MCF 10A (cell line): ENCODE measurements at regions not wholly inside any gene's neighbourhood (a gene's known extent, or its start where the extent isn't known, plus 50 kb on each side); places are given as distances from the start of the nearest gene placed in this dataset.

Source experiments
- BruUV-seq: library from RNA; stranded (reverse); fragments of 400-500 nt; replicated peaks from 2 replicates; lab custom pipeline; 2021; lab: Mats Ljungman, UMichigan
- CTCF ChIA-PET: fragments of 300-600 bp; sonication (Branson Sonifier 250); formaldehyde crosslinking; extraction: SDS; loops from one replicate; lab custom pipeline; 2021; ENCODE audit warnings: antibody characterized with exemption, inconsistent platforms; lab: Yijun Ruan, JAX
- POLR2A ChIA-PET: fragments of 300-600, 350-650 bp; sonication (Branson Sonifier 250); formaldehyde crosslinking; extraction: SDS; loops from one replicate; lab custom pipeline; 2020; ENCODE audit warnings: antibody characterized with exemption, inconsistent platforms; lab: Yijun Ruan, JAX
- DNase-seq: peaks from one replicate; pipeline ENCODE4 v3.0.0-alpha.2; 2018; ENCODE audit not compliant: unreplicated experiment
- H3K27ac Mint-ChIP-seq: one replicate; pipeline ENCODE4 v1.8.0; 2022; ENCODE audit warnings: mild to moderate bottlenecking, low read depth, mixed read lengths; ENCODE audit not compliant: unreplicated experiment
- H3K27me3 Mint-ChIP-seq: one replicate; pipeline ENCODE4 v1.8.0; 2022; ENCODE audit warnings: mixed read lengths; ENCODE audit not compliant: insufficient read depth, unreplicated experiment
- H3K36me3 Mint-ChIP-seq: one replicate; pipeline ENCODE4 v1.8.0; 2022; ENCODE audit warnings: mild to moderate bottlenecking, moderate library complexity, mixed read lengths; ENCODE audit not compliant: insufficient read depth, unreplicated experiment
- H3K4me1 Mint-ChIP-seq: one replicate; pipeline ENCODE4 v1.8.0; 2022; ENCODE audit warnings: mixed read lengths; ENCODE audit not compliant: insufficient read depth, unreplicated experiment
- H3K4me3 Mint-ChIP-seq: one replicate; pipeline ENCODE4 v1.8.0; 2022; ENCODE audit warnings: mild to moderate bottlenecking, moderate library complexity, mixed read lengths; ENCODE audit not compliant: unreplicated experiment
- H3K9me3 Mint-ChIP-seq: one replicate; pipeline ENCODE4 v1.8.0; 2022; ENCODE audit warnings: mixed read lengths; ENCODE audit not compliant: unreplicated experiment
- CTCF ChIP-seq: fragments of 200-600 bp; IDR thresholded peaks from one replicate; pipeline ENCODE4 v1.8.0; 2022; ENCODE audit warnings: antibody characterized with exemption, mild to moderate bottlenecking; ENCODE audit not compliant: unreplicated experiment
- intact Hi-C: fragments of 100-400 bp; cut with micrococcal nuclease; formaldehyde crosslinking; loops from 2 replicates; pipeline ENCODE4 v1.14.1; 2022

- TF ChIP-seq CTCF: no peak
- no peaks in the 10 kb centered on the region for H3K4me1 Mint-ChIP-seq
- intact Hi-C loops: no loop called here
- no peak overlapping the region for H3K4me3 Mint-ChIP-seq
- H3K27ac Mint-ChIP-seq: no peak overlapping the region
- H3K27me3 Mint-ChIP-seq: peaks cover 58% of the 10 kb centered on the region
- DNase-seq: no peak
- ChIA-PET POLR2A (interaction anchor here (0.7 kb wide), 1 partner anchor 16 kb away, joined by 3 read pairs; no protein-coding TSS in a partner anchor), CTCF (no interaction called here)
- no TSS peak for BruUV-seq
- H3K36me3 Mint-ChIP-seq: no peaks in the 10 kb centered on the region
- H3K9me3 Mint-ChIP-seq: no peaks in the 10 kb centered on the region
These were observed 212.7 kb upstream of the MKI67 start for GRCh38 chr10:128338951-128339350.

- CTCF ChIA-PET: no interaction called here
- BruUV-seq: no TSS peak
- intact Hi-C loops: no loop called here
- Mint-ChIP-seq H3K27ac (no peak overlapping the region), H3K4me3 (no peak overlapping the region), H3K36me3 (no peaks in the 10 kb centered on the region), H3K27me3 (peaks cover 58% of the 10 kb centered on the region), H3K4me1 (no peaks in the 10 kb centered on the region), H3K9me3 (no peaks in the 10 kb centered on the region)
- POLR2A ChIA-PET: interaction anchor here (0.7 kb wide), 1 partner anchor 17 kb away, joined by 3 read pairs; no protein-coding TSS in a partner anchor
- DNase-seq: no peak
- TF ChIP-seq CTCF: no peak
These were observed 213.5 kb upstream of the MKI67 start for GRCh38 chr10:128339753-128340152.

- H3K27me3 Mint-ChIP-seq: peaks cover 55% of the 10 kb centered on the region
- intact Hi-C loops: no loop called here
- H3K36me3 Mint-ChIP-seq: no peaks in the 10 kb centered on the region
- no peaks in the 10 kb centered on the region for H3K4me1 Mint-ChIP-seq
- POLR2A ChIA-PET: no interaction called here
- no TSS peak for BruUV-seq
- peak; percentile 9 for DNase-seq
- TF ChIP-seq CTCF: no peak
- CTCF ChIA-PET: interaction anchor here (0.6 to 1.0 kb wide), 2 partner anchors 132 to 511 kb away, joined by 3 read pairs; no protein-coding TSS in a partner anchor
- H3K4me3 Mint-ChIP-seq: no peak overlapping the region
- no peak overlapping the region for H3K27ac Mint-ChIP-seq
- H3K9me3 Mint-ChIP-seq: no peaks in the 10 kb centered on the region
These were observed 219.1 kb upstream of the MKI67 start for GRCh38 chr10:128345353-128345752.

GRCh38 chr10:128360783-128361182 is 234.6 kb upstream of the MKI67 start:
- no peak for DNase-seq
- H3K4me3 Mint-ChIP-seq: no peak overlapping the region
- BruUV-seq: no TSS peak
- no peaks in the 10 kb centered on the region for H3K36me3 Mint-ChIP-seq
- H3K4me1 Mint-ChIP-seq: no peaks in the 10 kb centered on the region
- ChIA-PET POLR2A (interaction anchor here (0.7 kb wide), 1 partner anchor 1538 kb away, joined by 4 read pairs; no protein-coding TSS in a partner anchor), CTCF (no interaction called here)
- H3K9me3 Mint-ChIP-seq: peaks cover 5% of the 10 kb centered on the region
- no peak for TF ChIP-seq CTCF
- H3K27me3 Mint-ChIP-seq: peaks cover 8% of the 10 kb centered on the region
- no peak overlapping the region for H3K27ac Mint-ChIP-seq
- intact Hi-C loops: no loop called here
